Tibial nerve (tissue), 4 donors: ENCODE measurements at regions not wholly inside any gene's neighbourhood (a gene's known extent, or its start where the extent isn't known, plus 50 kb on each side); places are given as distances from the start of the nearest gene placed in this dataset.

Experiments
- EP300 ChIP-seq, 2 donors: sonication (generic); formaldehyde crosslinking; IDR thresholded peaks; one replicate each; pipeline ENCODE4 v1.6.1; 2017; ENCODE audit warnings: antibody characterized with exemption in 2 of 2, mild to moderate bottlenecking in 1 of 2
- POLR2A ChIP-seq, 2 donors: fragments of 450-650 bp; IDR thresholded peaks; one replicate each; pipeline ENCODE4 v1.6.1; 2017; ENCODE audit warnings: antibody characterized with exemption in 2 of 2, mild to moderate bottlenecking in 2 of 2, moderate library complexity in 2 of 2
- TF ChIP-seq, protein P1 (sequence below), 5 experiments: fragments of 200-600 bp in 3 of 5; fragments of 450-650 bp in 2 of 5; sonication (generic) in 3 of 5; IDR thresholded peaks; one replicate each; pipeline ENCODE4 v1.5.1; 2016 to 2019; ENCODE audit warnings: antibody characterized with exemption in 5 of 5, mild to moderate bottlenecking in 3 of 5, moderate library complexity in 2 of 5

DNA sequence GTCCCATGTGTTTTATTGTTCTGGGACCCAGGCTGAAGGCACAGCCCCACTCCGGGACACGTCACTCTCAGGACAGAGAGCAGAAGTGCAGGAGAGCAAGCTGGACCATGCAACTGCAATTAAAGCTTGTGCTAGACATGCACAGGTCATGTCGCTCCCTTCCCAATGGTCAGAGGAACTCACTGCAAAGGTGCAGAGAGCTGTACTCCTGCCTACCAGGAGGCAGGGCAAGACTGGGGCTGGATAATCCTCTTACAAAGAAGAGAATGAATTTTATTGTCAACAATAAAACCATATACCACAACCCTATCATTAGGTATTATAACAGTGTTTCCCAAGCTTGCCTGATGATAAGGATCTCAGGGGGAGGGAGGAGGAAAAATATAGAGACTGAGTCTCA, 74.0 kb upstream of the NEK6 start:
- TF ChIP-seq, protein P1, sequence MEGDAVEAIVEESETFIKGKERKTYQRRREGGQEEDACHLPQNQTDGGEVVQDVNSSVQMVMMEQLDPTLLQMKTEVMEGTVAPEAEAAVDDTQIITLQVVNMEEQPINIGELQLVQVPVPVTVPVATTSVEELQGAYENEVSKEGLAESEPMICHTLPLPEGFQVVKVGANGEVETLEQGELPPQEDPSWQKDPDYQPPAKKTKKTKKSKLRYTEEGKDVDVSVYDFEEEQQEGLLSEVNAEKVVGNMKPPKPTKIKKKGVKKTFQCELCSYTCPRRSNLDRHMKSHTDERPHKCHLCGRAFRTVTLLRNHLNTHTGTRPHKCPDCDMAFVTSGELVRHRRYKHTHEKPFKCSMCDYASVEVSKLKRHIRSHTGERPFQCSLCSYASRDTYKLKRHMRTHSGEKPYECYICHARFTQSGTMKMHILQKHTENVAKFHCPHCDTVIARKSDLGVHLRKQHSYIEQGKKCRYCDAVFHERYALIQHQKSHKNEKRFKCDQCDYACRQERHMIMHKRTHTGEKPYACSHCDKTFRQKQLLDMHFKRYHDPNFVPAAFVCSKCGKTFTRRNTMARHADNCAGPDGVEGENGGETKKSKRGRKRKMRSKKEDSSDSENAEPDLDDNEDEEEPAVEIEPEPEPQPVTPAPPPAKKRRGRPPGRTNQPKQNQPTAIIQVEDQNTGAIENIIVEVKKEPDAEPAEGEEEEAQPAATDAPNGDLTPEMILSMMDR (IDR thresholded peaks at IDR 0.05), result no peak
- TF ChIP-seq POLR2A (IDR thresholded peaks at IDR 0.05) (no peak), EP300 (IDR thresholded peaks at IDR 0.05) (no peak)
